ENCODE measurements at regions not wholly inside any gene's neighbourhood (a gene's known extent, or its start where the extent isn't known, plus 50 kb on each side); places are given as distances from the start of the nearest gene placed in this dataset.

DNA sequence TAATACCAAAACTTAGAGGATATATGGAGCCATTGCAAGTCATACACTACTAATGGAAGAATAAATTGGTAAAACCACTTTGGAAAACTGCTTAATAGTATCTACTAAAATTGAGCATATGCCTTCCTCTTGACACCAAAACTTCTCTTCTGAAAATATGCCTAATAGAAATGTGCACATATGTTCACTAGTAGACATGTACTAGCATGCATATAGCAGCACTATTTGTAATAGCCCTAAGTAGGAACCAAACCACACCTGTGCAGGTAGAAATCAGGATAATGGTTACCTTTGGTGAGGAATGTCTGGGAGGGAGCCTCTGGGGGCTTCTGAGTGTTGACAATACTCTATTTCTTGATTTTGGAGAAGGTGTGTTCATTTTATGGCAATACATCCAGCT, 424.8 kb upstream of the BTBD3 start:
- intact Hi-C loops (cut with micrococcal nuclease) = no loop called here
- Histone ChIP-seq H3K36me3 (no peaks in the 10 kb centered on the region), H3K4me1 (no peaks in the 10 kb centered on the region), H3K4me3 (no peak overlapping the region), H3K9me3 (replicated peaks) (no peaks in the 10 kb centered on the region), H3K27ac (replicated peaks) (no peak overlapping the region), H3K27me3 (ENCODE audit: low read depth) (no peaks in the 10 kb centered on the region)
- TF ChIP-seq, protein P1, sequence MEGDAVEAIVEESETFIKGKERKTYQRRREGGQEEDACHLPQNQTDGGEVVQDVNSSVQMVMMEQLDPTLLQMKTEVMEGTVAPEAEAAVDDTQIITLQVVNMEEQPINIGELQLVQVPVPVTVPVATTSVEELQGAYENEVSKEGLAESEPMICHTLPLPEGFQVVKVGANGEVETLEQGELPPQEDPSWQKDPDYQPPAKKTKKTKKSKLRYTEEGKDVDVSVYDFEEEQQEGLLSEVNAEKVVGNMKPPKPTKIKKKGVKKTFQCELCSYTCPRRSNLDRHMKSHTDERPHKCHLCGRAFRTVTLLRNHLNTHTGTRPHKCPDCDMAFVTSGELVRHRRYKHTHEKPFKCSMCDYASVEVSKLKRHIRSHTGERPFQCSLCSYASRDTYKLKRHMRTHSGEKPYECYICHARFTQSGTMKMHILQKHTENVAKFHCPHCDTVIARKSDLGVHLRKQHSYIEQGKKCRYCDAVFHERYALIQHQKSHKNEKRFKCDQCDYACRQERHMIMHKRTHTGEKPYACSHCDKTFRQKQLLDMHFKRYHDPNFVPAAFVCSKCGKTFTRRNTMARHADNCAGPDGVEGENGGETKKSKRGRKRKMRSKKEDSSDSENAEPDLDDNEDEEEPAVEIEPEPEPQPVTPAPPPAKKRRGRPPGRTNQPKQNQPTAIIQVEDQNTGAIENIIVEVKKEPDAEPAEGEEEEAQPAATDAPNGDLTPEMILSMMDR (IDR thresholded peaks at IDR 0.05; ENCODE audit: borderline replicate concordance) = no peak
- DNase-seq = no peak

DNA sequence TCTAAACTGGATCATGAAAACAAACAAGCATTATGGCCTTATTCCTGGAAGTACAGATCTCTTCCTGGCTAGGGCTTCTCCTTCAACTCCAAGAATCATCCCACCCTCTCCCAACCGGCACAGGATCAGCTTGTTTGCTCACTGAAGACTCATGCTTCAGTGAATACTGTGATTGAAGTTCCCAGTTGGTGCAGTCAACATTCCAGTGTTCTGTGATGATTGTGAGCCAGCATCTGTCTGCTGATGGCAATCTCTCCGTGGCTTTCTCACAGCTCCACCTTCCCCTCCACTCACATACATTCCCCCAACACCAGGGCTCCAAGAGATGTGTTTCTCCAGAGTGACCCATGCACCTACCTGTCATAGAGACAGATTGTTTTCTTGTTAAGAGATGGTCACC, 421.3 kb upstream of the BTBD3 start:
- Histone ChIP-seq H3K4me3 (no peak overlapping the region), H3K4me1 (no peaks in the 10 kb centered on the region), H3K36me3 (no peaks in the 10 kb centered on the region), H3K27ac (replicated peaks) (no peak overlapping the region), H3K9me3 (replicated peaks) (no peaks in the 10 kb centered on the region), H3K27me3 (ENCODE audit: low read depth) (no peaks in the 10 kb centered on the region)
- TF ChIP-seq, protein P1 (IDR thresholded peaks at IDR 0.05; ENCODE audit: borderline replicate concordance) = no peak
- intact Hi-C loops (cut with micrococcal nuclease) = no loop called here
- DNase-seq = no peak

DNA sequence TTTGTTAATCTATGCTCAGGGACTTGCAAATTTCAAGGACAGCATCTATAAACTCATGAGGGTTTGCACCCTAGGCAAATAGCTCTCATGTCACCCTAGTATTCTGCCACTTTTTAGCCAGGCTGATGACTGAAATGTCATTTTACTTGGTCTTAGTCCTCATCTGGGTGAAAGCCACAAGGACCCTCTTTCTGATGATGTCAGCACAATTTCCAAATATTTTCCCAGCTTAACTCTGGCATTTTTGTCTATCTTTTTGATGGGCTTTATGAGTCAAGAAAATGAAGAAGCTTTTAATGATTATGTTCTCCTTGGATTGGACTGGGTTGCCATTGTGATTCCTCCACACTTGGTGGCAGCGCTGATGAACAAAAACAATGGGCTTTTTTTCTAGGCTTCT, 420.1 kb upstream of the BTBD3 start:
- H3K4me3 ChIP-seq = no peak overlapping the region
- intact Hi-C loops (cut with micrococcal nuclease) = no loop called here
- no peak for DNase-seq

DNA sequence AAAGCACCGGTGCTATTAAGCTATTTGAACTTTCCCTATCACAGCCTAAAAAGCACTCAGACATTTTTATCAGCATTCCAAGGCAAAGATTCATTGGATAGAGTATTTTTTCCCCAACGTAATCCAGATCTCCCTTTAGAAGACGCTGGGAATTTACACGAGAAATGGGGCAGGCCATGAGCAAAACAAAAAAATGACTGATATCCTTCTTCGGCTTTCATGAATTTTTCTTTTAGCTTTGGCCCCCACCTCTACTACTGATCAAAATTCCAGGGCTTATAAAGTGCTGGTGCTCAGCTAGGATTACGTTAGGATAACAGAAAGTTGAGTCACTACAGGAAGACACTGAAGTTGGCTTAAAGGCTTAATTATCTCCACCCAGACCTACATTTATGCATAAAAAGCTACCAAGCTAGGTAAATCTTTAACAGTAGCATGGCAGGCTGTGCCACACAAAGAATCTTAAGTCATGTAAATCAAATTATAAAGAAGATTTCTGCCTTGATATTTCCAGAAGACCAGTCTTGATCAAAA, 418.5 kb upstream of the BTBD3 start:
- no peak overlapping the region for H3K27ac ChIP-seq (replicated peaks)
- no peaks in the 10 kb centered on the region for H3K4me1 ChIP-seq
- H3K9me3 ChIP-seq (replicated peaks) = no peaks in the 10 kb centered on the region
- no peak for DNase-seq
- no peaks in the 10 kb centered on the region for H3K36me3 ChIP-seq
- TF ChIP-seq, protein P1 (IDR thresholded peaks at IDR 0.05; ENCODE audit: borderline replicate concordance) = no peak
- no peak overlapping the region for H3K4me3 ChIP-seq
- no peaks in the 10 kb centered on the region for H3K27me3 ChIP-seq (ENCODE audit: low read depth)
- intact Hi-C loops (cut with micrococcal nuclease) = no loop called here

More for the DNA sequence above, 420.1 kb upstream of the BTBD3 start:
- Histone ChIP-seq H3K4me1 (no peaks in the 10 kb centered on the region), H3K27me3 (ENCODE audit: low read depth) (no peaks in the 10 kb centered on the region), H3K27ac (replicated peaks) (no peak overlapping the region), H3K36me3 (no peaks in the 10 kb centered on the region), H3K9me3 (replicated peaks) (no peaks in the 10 kb centered on the region)
- TF ChIP-seq, protein P1 (IDR thresholded peaks at IDR 0.05; ENCODE audit: borderline replicate concordance) = no peak

DNA sequence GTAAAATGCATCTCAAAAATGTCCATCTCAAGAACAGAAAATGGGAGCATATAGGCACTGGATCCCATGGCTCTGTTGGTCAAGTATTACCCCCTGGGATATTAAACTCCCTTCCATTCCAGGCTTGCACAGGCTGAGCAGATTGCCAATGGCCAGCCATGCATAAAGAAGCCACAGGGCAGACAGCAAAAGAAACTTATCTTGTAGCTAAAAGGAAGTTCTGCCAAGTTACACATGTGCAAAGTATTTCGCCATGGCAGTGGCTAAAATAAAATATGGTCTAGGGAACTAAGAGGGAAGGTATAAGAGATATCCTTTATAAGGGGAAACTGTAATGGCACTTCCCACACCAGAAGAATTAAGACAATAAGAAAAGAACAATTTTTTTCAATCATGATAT, 415.6 kb upstream of the BTBD3 start:
- no peak for DNase-seq
- no peaks in the 10 kb centered on the region for H3K9me3 ChIP-seq (replicated peaks)
- TF ChIP-seq, protein P1 (IDR thresholded peaks at IDR 0.05; ENCODE audit: borderline replicate concordance) = no peak

More for the DNA sequence above, 415.6 kb upstream of the BTBD3 start:
- intact Hi-C loops (cut with micrococcal nuclease) = no loop called here
- no peak overlapping the region for H3K27ac ChIP-seq (replicated peaks)
- no peaks in the 10 kb centered on the region for H3K27me3 ChIP-seq (ENCODE audit: low read depth)
- no peaks in the 10 kb centered on the region for H3K36me3 ChIP-seq
- H3K4me3 ChIP-seq = no peak overlapping the region
- no peaks in the 10 kb centered on the region for H3K4me1 ChIP-seq
